BE2C (cell line): ENCODE measurements at regions not wholly inside any gene's neighbourhood (a gene's known extent, or its start where the extent isn't known, plus 50 kb on each side); places are given as distances from the start of the nearest gene placed in this dataset.

ENCODE experiments used
- DNase-seq: peaks from one replicate; pipeline ENCODE4 v3.0.0-alpha.2; 2020
- H3K27me3 ChIP-seq: fragments of 250-450 bp; sonication (Bioruptor Pico); 2 replicates; pipeline ENCODE4 v1.5.1; 2020; ENCODE audit warnings: mild to moderate bottlenecking
- H3K36me3 ChIP-seq: fragments of 250-450 bp; sonication (Bioruptor Pico); 2 replicates; pipeline ENCODE4 v1.5.1; 2020; ENCODE audit warnings: mild to moderate bottlenecking
- H3K4me1 ChIP-seq: fragments of 250-450 bp; sonication (Bioruptor Pico); 2 replicates; pipeline ENCODE4 v1.5.1; 2020
- H3K4me3 ChIP-seq: 2 replicates; pipeline ENCODE4 v1.5.1; 2011; ENCODE audit warnings: low read depth, low read length
- H3K9me3 ChIP-seq: fragments of 250-450 bp; sonication (Bioruptor Pico); 2 replicates; pipeline ENCODE4 v1.5.1; 2020
- TF ChIP-seq, protein P1 (sequence below): IDR thresholded peaks from 2 replicates; pipeline ENCODE4 v1.5.1; 2012; ENCODE audit warnings: mild to moderate bottlenecking, low read depth, low read length

DNA sequence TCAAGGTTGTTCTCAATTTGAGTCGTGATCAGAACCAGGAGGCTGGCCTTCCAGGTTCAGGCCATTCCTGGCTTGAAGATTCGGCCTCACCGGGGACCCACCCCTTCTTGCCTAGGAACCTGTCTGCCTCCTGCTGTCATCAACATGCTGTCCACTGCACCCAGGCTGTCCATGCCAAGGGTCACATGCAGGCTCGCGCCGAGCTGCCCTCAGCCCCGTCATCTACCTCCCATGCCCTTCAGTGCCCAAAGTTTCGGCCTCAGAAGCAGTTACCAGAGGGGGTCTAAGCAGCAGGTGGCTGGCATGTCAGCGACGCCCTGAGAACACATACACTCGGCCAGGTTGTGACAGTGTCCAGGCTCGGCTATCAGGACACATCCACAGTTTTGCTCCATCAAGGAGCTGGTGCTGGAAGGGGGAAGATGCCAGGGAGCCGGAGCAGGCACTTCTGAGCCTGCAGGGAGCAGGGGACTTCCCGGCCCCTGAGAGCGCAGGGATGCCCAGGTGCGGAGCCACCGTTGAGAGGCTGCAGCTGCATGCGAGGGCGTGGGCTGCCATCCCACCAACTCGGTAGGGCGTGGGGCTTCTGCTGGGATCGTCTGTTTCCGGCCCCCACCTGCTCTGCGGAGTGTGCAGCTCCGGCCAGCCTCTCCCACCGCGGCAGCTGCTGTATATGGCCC is 590.9 kb upstream of the SLITRK5 start:
- no peak for DNase-seq
- no peaks in the 10 kb centered on the region for H3K4me1 ChIP-seq
- no peak overlapping the region for H3K4me3 ChIP-seq
- H3K36me3 ChIP-seq = no peaks in the 10 kb centered on the region
- TF ChIP-seq, protein P1, sequence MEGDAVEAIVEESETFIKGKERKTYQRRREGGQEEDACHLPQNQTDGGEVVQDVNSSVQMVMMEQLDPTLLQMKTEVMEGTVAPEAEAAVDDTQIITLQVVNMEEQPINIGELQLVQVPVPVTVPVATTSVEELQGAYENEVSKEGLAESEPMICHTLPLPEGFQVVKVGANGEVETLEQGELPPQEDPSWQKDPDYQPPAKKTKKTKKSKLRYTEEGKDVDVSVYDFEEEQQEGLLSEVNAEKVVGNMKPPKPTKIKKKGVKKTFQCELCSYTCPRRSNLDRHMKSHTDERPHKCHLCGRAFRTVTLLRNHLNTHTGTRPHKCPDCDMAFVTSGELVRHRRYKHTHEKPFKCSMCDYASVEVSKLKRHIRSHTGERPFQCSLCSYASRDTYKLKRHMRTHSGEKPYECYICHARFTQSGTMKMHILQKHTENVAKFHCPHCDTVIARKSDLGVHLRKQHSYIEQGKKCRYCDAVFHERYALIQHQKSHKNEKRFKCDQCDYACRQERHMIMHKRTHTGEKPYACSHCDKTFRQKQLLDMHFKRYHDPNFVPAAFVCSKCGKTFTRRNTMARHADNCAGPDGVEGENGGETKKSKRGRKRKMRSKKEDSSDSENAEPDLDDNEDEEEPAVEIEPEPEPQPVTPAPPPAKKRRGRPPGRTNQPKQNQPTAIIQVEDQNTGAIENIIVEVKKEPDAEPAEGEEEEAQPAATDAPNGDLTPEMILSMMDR = no peak
- H3K27me3 ChIP-seq = no peaks in the 10 kb centered on the region
- no peaks in the 10 kb centered on the region; the same call in 1 of the 2 replicates for H3K9me3 ChIP-seq

DNA sequence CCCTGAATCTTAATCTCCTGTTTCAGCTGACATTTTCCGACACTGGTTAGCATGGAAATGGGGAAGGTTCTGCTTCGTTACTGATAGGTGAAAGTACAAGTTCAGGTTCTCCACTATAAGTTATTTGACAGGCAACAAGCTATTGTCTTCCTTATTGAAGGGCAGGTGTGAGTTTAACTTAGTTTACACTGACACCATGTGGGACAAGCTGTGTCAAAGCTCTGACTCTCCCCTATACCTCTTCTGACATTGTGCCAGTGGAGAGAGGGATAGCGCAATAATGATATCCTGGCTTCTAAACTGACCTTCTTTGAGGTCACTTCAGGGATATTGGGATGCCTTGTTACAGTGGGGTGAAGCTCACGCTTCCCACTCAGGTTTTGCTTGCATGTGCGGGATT is 587.0 kb upstream of the SLITRK5 start:
- H3K4me3 ChIP-seq = no peak overlapping the region
- no peaks in the 10 kb centered on the region for H3K4me1 ChIP-seq
- no peaks in the 10 kb centered on the region; the same call in 1 of the 2 replicates for H3K9me3 ChIP-seq
- TF ChIP-seq, protein P1 = no peak
- no peaks in the 10 kb centered on the region for H3K36me3 ChIP-seq
- DNase-seq = no peak
- H3K27me3 ChIP-seq = no peaks in the 10 kb centered on the region

DNA sequence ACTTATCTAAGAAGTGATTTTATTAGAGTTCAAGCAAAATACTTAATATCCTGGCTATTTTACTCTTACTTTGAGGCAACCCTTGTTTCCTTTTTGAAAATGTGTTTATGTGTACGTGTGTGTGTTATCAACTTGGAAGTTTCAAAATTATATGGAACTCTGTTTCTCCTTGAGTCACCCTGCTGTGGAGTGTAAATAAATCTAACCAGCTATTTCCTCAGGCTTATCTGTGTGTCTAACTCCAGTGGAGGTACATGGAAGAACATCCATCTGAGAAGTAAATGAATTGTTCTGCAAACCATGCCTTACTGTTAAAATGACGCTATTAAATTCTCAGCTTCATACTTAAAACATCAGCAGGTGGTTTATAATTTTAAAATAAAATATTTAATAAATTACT is 583.4 kb upstream of the SLITRK5 start:
- Histone ChIP-seq H3K4me3 (no peak overlapping the region), H3K27me3 (no peaks in the 10 kb centered on the region), H3K4me1 (no peaks in the 10 kb centered on the region), H3K9me3 (no peaks in the 10 kb centered on the region), H3K36me3 (no peaks in the 10 kb centered on the region)
- TF ChIP-seq, protein P1 = no peak
- DNase-seq = no peak

DNA sequence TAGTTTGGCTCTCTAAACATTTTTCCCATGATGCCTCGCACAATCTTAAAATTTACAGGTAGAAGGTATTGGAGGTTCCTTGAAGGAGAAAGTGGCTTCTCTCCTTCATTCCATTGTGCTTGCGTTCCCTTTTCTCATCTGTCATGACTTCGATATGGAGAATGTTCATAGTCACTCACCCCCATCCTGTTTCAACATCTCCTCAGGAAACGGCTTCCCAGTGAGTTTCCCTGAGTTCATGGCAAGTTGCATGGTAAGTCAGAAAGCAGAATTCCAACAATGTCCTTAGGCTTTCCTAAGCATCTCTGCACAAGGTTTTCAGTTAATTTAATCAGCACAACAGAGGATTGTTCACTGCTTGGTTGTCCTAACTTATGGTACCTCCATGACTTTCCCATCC is 581.8 kb upstream of the SLITRK5 start:
- no peaks in the 10 kb centered on the region for H3K9me3 ChIP-seq

DNA sequence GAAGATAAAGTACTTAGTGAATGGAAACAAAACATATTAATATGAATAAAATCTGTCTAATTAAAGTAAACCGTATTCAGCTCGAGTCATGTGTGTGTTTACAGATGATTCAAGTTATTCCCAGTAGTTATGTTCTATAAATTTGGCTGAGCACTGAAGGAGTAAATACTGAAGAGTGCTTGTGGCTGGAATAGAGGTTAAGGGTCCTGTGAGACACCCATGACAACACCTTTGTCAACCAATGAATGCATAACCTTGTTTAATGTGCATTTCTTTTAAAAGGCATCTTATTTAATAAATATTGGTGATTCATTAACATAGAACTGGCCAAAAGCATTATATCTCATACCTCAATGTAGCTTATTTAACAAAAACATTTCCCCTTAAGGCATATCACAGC is 577.8 kb upstream of the SLITRK5 start:
- H3K4me1 ChIP-seq = no peaks in the 10 kb centered on the region
- TF ChIP-seq, protein P1 = no peak
- no peaks in the 10 kb centered on the region for H3K9me3 ChIP-seq
- no peak for DNase-seq
- H3K27me3 ChIP-seq = no peaks in the 10 kb centered on the region
- H3K36me3 ChIP-seq = no peaks in the 10 kb centered on the region
- H3K4me3 ChIP-seq = no peak overlapping the region

More for the DNA sequence above, 581.8 kb upstream of the SLITRK5 start:
- no peak for DNase-seq
- H3K4me3 ChIP-seq = no peak overlapping the region
- no peaks in the 10 kb centered on the region for H3K27me3 ChIP-seq
- no peaks in the 10 kb centered on the region for H3K36me3 ChIP-seq
- TF ChIP-seq, protein P1 = no peak
- H3K4me1 ChIP-seq = no peaks in the 10 kb centered on the region

DNA sequence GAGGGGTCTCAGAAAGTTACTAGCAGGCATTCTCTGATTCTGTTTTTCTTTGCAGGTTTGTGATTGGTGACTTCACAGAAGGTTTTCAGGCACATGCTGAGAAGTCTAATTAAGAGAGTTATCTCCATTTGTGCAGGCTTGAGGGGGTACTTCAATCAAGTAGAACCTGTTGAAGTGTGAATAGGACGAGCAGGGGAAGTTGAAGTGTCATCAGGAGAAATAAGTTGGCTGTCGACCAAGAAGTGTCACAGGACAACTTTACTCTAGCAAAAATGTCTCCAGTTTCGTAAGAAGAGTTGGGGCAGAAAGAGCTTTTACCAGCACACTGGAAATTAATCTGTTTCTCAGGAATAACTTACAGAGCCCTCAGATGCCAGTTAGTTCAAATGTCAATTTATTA is 576.5 kb upstream of the SLITRK5 start:
- H3K9me3 ChIP-seq = no peaks in the 10 kb centered on the region
- no peak overlapping the region for H3K4me3 ChIP-seq
- no peak for DNase-seq
- H3K27me3 ChIP-seq = no peaks in the 10 kb centered on the region
- H3K36me3 ChIP-seq = no peaks in the 10 kb centered on the region
- no peaks in the 10 kb centered on the region for H3K4me1 ChIP-seq
- TF ChIP-seq, protein P1 = no peak
